Fibroblast of the conjunctiva (primary cell): ENCODE measurements at regions not wholly inside any gene's neighbourhood (a gene's known extent, or its start where the extent isn't known, plus 50 kb on each side); places are given as distances from the start of the nearest gene placed in this dataset.
"Not testable (repeated sequence)": the region's sequence is repeated elsewhere in the genome, so short reads cannot be mapped to it uniquely, and the experiment has no call there.

Experiments
- DNase-seq: peaks from one replicate; pipeline ENCODE4 v3.0.0-alpha.2; 2010; ENCODE audit warnings: low read depth

DNA sequence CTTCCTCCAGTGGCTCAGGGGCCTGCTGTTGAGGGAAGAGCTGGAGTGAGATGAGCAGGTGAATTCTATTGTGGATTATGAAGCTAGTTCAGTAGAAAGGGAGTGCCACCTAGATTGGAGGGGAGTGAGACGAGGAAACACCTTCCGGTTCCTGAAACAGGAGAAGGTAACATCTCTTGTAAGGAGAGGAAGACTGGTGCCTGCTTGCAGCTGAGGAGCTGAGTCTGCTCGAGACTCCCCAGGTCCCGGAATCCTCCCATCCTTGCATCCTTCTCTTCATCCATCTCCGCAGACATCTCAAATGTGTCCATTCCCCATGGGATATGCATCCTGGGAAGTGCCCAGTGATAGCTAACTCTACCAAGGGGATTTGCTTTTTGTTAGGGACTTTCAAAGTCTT is 242.9 kb upstream of the ZFP64 start:
- no peak for DNase-seq

DNA sequence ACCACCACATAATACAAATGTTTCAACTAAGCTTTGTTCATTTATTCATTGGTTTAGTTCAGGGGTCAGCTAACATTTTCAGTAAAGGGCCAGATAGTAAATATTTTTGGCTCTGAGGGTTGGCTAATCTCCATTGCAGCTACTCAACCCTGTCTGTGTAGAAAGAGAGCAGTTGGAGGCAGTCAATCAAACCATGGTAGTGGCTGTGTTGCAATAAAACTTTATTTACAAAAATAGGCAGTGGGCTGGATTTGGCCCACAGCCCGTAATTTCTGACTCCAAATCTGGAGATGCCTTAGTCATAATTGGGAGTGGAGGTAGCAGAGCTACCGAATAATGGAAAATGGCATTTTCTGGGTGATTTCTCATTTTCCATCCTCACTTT is 242.5 kb upstream of the ZFP64 start:
- no peak for DNase-seq

DNA sequence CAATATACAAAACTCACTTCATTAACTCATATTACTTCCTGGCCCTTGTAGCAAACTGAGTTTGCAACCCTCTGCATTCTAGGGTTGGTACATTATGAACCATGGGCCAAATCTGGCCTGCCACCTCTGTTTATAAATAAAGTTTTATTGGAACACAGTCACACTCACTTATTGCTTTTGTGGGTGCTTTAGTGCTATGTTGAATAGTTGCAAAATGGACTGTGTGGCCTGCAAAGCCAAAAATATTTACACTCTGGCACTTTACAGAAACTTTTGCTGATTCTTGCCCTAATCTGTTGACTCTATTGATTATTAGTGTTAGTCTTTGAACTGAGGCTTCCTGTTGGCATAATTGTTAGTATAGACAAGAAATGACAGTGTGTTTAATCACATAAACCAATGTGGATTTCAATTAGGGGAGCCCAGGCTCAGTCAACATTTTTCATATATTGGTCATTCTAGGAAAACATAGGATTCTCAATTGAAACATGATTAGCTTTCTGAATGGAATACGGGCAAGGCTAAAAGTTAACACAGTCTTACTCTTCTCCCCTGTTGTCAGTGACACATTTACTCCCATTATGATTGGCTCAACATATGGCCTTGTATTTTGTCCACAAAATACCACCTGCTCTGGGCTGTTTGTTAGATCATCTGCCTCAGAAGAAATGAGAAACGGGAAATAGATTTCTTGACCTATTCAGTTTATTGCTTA is 241.9 kb upstream of the ZFP64 start:
- DNase-seq: no peak

DNA sequence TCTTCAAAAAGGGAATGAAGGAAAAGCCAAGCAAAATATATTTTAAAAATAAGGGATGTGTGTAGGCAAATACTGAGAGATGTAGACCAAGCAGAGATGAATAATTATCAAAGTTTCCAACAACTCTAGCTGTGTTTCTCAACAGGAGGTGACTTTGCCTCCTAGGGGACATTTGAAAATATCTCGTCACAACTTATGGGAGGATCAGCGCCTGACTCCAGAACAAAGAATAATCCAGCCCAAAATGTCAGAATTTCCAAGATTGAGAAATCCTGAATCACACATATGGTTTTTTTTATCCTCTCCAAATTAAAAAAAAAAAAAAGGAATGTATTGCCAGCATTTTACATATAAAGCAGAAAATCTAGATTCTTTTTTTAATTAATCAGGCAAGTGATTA is 241.2 kb upstream of the ZFP64 start:
- no peak for DNase-seq

DNA sequence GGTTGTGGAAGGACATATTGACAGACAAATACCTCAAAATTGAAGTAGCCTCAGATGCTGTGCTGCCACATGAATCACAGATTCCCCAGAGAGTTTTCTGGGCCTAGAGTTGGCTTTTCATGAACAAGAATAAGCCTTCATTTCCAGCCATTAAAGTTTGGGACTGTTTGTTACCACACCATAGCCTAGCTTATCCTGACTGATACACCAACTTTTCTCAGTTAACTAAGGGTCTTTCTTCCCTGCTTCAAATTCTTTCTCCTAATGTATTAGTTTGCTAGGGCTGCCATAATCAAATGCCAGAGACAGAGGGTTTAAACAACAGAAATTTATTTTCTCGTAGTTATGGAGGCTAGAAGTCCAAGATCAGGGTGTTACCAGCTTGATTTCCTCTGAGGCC is 237.4 kb upstream of the ZFP64 start:
- no peak for DNase-seq

DNA sequence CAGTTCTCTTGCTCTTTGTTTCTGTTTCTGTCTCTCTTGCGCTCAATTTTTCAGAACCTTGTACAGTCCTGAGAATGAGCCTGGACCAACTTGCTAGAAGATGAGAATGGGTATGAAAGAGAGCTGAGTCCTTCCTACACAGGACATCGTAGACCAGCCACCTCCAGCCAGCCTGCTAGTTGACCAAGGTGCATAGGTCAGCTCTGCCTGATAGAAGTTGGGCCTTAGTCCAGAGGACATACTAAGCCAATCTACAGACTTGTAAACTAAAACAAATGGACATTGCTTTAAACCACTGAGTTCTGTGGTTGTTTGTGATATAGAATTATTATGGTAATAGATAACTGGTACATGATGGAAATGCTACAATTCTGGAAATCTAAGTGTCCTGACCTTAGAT is 236.4 kb upstream of the ZFP64 start:
- DNase-seq: no peak

DNA sequence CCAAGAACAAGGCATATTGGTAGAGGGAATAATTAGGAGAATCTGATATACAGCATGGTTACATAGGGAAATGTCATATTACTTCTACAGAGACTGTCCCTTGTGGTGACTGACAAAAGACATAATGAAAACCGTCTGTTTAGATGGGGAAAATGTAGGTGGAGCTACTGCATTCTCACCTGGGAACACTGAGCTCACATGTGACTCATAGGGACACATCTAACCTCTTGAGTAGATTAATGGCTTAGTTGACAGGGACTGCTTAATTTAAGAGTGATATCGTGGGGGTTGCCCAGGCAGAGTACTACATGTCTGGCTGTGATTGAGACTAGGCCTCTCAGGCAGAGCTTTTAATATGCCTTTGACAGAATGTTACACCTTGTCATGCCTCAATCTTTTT is 235.3 kb upstream of the ZFP64 start:
- no peak for DNase-seq

DNA sequence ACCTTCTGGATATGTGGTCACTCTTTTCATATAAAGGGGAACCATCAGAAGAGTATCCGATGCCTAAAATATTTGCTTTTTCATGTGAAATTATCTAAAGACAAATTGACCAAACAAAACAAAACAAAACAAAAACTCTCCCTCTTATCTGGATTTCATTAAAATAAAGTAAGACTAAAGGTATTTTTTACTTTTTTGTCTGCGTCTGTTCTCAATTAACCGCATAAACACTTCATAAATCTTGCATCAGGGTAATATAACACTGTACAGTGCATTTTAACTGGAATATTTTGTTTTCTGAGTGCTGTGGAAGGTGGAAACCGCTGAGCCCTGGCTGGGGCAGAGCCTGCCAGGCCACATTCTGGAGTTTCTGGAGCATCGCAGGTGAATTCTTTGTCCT is 234.1 kb upstream of the ZFP64 start:
- no peak for DNase-seq

DNA sequence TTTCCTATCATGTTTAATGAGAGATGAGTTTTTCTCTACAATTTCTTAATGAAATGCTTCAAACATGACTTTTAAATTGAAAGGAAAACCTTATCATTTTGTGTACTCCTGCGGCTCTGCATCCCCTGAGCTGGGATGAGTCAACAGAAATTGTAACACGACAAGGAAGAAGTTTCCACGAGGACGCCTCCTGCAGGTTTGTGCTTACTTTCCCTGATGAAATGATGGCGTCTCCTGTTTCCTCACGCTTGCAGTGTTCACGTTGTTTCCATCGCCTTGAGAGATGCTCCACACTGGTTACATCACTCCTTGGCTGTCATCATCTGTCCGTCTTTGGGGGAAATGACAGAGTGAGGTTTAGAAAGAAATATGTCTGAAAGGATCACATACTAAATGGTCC is 233.7 kb upstream of the ZFP64 start:
- no peak for DNase-seq

DNA sequence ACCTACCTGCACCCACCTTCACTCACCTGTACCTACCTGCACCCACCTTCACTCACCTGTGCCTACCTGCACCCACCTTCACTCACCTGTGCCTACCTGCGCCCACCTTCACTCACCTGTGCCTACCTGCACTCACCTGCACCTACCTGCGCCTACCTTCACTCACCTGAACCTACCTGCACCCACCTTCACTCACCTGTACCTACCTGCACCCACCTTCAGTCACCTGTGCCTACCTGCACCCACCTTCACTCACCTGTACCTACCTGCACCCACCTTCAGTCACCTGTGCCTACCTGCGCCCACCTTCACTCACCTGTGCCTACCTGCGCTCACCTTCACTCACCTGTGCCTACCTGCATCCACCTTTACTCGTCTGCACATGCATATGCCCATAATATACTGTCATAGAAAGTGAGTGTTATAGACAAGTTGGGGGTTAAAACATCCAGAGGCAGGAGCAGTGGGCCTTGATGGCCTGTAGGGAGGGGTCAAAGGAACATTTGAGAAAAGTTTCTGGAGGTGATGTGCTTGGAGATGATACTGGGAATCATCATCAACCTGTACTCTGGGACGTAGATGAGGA is 232.9 kb upstream of the ZFP64 start:
- not testable (repeated sequence) for DNase-seq

DNA sequence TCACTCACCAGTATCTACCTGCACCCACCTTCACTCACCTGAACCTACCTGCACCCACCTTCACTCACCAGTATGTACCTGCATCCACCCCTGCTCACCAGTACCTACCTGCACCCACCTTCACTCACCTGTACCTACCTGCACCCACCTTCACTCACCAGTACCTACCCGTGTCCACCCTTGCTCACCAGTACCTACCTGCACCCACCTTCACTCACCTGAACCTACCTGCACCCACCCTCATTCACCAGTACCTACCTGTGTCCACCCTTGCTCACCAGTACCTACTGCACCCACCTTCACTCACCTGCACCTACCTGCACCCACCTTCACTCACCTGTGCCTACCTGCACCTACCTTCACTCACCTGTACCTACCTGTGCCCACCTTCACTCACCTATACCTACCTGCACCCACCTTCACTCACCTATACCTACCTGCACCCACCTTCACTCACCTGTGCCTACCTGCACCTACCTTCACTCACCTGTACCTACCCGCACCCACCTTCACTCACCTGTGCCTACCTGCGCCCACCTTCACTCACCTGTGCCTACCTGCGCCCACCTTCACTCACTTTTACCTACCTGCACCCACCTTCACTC is 232.1 kb upstream of the ZFP64 start:
- not testable (repeated sequence) for DNase-seq

DNA sequence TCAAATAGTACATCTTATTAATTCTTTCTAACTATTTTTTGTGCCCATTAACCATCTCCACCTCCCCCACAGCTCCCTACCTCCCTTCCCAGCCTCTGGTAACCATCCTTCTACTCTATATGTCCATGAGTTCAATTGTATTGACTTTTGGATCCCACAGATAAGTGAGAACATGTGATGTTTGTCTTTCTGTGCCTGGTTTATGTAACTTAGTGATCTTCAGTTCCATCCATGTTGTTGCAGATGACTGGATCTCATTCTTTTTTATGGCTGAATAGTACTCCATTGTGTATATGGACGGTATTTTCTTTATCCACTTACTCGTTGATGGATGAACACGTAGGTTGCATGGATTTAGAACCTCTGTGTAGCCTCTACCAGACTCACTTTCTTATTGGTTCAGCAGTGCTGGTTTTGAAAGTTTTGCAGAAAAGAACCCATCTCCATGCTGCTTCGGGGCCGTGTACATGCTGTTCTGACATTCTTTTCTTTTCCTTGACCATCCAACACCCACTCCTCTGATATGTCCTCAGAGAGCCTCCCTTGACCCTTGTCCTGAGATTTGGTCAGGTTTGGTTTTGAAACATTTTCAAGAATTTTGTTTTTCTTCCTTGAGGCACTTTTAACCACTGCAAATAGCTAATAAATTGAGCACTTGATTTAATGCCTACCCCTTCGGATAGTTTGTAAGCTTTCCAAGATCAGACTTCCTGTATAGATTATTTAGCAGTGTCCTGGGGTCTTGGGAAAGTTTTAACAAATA is 231.2 kb upstream of the ZFP64 start:
- DNase-seq: no peak

DNA sequence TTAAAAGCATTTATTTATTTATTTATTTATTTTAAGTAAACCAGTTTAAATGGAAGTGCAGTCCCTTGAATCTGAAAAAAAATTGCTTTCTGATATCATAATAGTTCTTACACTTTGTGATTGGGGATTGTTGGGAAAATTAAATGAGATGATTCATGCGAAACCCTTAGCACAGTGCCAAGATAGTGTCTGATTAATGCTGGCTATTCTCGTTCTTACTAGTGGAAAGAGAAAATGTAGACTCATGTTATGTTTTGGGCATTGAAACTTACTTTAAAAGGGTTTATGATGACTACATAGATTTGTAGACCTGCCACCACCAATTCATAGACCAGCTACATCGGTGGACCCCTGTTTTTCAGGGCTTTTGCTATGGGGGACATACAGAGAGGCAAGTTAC is 229.2 kb upstream of the ZFP64 start:
- no peak for DNase-seq

DNA sequence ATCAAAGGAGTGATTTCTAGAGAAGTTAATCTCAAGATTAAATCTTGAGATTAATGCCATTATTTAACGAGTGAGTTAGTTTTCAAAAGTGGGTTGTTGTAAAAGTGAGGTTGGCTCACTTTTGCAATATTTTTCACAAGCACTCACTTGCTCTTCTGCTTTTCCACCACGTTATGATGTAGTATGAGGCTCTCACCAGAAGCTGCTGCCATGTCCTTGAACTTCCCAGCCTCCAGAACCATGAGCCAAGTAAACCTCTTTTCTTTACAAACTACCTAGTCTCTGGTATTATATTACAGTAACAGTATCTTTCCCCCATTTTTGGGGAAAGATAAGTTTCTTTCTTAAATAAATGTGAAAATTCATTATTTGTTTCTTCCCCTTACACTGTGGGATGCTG is 227.6 kb upstream of the ZFP64 start:
- DNase-seq: no peak

DNA sequence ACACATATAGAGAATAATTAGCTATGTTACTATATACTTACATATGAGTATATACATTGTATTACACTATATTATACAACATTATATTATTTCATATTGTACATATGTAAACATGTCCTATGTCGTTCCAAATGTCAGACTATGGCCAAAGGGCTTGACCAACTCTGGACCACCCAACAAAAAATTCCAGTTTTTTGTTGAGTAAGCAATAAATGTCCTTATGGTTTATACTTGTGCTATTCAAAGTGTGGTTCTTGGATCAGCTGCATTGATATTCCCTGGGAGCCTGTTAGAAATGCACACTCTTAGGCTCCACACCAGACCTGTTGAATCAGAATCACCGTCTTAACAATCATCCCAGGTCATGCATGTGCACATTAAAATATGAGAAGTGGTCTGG is 225.4 kb upstream of the ZFP64 start:
- DNase-seq: no peak

DNA sequence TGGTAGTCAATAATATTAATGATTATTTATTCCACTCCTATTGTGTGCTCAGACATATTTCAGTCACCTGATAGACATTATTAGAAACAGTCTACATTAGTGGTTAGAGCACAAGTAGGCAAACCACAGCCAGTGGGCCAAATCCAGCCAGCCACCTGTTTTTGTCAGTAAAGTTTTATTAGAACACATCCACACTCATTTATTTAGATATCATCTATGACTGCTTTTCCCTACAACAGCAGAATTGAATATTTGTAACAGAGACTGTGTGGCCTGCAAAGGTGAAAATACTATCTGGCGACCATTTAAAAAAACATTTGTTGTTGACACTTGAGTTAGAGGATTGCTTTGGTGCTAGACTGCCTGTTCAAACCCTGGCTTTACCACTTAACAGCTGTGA is 220.0 kb upstream of the ZFP64 start:
- no peak for DNase-seq

DNA sequence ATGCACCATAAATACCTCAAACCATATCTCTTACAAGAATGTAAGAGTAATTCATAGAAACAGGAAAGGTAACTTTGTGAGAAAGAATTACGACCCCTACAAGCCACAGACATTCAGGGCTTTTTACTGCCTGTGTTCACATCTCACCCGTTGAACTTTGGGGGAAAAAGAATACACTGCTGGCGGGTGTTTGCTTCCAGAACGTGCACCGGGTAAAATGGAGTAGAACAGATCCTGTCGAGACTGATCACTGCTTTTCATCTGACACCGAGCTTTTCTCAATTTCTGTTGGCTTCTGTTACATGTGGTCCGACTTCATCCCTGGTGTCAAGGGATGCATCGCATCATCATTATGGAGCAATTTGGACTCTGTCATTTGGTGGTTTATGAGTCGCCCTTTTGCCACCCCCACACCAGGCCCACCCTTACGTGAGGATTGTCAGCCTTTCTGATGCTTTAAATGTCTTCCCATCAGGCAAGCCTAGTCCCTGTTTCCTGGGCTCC is 219.2 kb upstream of the ZFP64 start:
- no peak for DNase-seq

DNA sequence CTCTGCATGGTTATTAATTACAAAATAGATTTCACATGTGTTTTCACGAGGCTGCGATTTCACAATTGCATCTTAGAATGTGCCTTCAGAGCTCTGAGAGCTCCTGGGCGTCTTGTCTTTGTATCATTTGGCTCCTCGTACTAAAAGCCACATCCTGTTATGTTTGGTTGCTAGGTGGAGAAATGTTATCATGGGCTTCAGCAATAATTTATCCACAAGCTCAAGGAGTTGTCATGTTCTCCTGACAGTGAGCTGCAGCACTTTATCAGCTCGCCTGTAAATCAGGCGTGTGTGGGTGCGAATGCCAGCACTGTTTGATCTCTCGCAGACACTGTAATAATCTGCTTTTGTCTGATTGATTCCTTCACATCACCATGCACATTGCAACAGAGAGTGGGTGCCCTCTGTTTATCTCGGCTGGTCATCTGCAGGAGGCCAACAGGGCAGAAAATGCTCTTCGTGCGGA is 218.6 kb upstream of the ZFP64 start:
- no peak for DNase-seq

DNA sequence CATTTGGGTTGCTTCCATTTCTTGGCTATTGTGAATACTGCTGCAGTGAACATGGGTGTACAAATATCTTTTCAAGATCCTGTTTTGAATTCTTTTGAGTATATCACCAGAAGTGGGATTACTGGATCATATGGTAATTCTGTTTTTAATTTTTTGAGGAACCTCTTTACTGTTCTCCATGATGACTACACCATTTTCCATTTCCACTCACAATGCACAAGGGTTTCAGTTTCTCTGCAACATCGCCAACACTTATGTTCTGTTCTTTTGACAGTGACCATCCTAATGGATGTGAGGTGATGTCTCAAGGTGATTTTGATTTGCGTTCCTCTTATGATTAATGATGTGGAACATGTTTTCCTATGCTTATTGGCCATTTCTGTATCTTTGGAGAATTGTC is 214.4 kb upstream of the ZFP64 start:
- DNase-seq: no peak

DNA sequence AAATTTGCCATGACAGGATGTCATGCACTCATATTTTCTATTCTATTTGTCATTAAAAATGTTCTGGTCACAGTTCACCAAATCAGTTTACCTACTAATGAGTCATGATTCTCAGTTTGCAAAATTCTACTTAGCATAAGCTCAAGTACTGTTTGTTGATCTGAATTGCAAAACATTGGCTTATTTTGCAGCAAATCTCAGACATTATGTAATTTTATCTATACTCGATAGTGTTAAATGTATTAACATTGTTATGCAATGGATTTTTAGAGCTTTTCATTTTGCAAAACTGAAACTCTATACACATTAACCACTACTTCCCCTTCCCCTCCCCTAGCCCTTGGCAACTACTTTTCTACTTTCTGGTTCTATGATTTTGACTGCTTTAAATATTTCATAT is 213.8 kb upstream of the ZFP64 start:
- DNase-seq: no peak

DNA sequence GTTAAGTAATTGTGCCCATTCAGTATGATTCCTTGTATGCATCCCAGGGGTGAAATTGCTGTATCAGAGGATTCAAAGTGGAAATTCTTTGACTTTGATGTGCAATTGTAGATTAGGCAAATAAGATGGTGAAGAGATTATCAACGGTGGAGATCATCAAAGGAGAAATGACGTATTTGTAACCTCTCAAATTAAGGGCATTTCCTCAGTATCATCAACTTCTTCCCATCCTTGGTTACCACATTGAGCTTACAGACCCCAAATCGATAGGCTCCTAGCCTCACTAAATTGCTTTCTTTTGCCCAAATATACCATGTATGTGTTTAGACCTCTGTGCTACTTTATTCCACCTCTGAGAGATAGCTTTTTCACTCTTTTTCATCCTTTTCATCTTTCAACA is 213.1 kb upstream of the ZFP64 start:
- no peak for DNase-seq

DNA sequence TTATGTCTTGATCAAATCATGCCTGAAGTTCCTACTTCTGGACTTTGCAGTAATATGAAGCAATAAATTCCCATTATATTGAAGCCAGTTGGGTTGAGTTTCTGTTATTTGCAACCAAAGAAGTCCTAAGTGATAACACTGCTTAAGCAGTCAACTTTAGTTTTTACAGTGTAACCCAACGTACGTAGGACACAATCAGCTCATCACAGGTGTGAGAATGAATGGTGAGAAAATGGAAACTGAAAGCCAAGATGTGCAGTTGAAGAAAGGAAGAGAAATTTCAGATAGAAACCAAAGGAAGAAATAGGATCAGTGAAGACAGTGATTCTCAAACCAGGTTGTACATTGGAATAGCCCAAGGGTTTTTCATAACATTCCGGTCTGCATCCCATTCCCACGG is 211.4 kb upstream of the ZFP64 start:
- no peak for DNase-seq

DNA sequence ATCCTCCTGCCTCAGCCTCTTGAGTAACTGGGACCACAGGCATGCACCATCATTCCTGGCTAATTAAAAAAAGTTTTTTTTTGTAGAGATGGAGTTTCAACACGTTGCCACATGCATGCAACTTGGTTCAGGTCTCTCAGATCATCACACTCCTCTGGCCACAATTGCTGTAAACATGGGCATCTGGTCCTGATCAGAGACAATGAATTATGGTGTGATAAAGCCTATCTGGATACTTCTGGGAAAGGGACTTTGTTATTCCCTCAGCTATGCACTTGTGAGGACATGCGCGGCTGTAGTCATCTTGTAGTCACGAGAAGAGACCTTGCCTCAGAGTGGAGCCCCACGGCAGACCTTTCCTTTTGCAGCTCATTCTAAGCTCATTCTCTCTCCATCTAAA is 210.9 kb upstream of the ZFP64 start:
- DNase-seq: no peak
